ENCODE measurements at regions not wholly inside any gene's neighbourhood (a gene's known extent, or its start where the extent isn't known, plus 50 kb on each side); places are given as distances from the start of the nearest gene placed in this dataset.

DNA sequence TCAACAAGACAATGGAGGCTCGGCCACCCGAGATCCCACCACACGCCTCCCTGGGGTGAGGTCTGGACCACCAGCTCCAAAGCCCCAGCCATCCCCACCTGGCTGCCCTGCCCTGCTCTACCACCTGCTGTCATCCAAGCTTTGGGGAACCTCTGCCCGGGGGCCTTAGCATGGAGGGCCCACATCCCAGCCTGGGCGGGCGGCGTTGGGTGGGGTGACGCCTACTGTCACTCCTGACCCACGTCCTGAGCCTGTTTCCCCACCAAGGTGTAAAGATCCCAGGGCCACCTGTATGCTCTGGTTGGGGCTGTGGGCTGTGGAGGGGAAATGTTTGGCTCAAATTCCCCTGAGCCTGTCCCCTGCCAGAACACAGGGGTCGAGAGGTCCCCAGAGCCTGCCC is 437.6 kb downstream of the EIPR1 start:
- Mint-ChIP-seq H3K4me3 (no peak overlapping the region), H3K27me3 (peaks cover 8% of the 10 kb centered on the region), H3K36me3 (no peaks in the 10 kb centered on the region), H3K9me3 (peaks cover 1% of the 10 kb centered on the region), H3K4me1 (ENCODE audit: unreplicated experiment) (peaks cover 13% of the 10 kb centered on the region), H3K27ac (no peak overlapping the region)
- no peak for DNase-seq (ENCODE audit: extremely low spot score, unreplicated experiment)
- TF ChIP-seq, protein P1, sequence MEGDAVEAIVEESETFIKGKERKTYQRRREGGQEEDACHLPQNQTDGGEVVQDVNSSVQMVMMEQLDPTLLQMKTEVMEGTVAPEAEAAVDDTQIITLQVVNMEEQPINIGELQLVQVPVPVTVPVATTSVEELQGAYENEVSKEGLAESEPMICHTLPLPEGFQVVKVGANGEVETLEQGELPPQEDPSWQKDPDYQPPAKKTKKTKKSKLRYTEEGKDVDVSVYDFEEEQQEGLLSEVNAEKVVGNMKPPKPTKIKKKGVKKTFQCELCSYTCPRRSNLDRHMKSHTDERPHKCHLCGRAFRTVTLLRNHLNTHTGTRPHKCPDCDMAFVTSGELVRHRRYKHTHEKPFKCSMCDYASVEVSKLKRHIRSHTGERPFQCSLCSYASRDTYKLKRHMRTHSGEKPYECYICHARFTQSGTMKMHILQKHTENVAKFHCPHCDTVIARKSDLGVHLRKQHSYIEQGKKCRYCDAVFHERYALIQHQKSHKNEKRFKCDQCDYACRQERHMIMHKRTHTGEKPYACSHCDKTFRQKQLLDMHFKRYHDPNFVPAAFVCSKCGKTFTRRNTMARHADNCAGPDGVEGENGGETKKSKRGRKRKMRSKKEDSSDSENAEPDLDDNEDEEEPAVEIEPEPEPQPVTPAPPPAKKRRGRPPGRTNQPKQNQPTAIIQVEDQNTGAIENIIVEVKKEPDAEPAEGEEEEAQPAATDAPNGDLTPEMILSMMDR (conservative IDR thresholded peaks at IDR 0.05): no peak

DNA sequence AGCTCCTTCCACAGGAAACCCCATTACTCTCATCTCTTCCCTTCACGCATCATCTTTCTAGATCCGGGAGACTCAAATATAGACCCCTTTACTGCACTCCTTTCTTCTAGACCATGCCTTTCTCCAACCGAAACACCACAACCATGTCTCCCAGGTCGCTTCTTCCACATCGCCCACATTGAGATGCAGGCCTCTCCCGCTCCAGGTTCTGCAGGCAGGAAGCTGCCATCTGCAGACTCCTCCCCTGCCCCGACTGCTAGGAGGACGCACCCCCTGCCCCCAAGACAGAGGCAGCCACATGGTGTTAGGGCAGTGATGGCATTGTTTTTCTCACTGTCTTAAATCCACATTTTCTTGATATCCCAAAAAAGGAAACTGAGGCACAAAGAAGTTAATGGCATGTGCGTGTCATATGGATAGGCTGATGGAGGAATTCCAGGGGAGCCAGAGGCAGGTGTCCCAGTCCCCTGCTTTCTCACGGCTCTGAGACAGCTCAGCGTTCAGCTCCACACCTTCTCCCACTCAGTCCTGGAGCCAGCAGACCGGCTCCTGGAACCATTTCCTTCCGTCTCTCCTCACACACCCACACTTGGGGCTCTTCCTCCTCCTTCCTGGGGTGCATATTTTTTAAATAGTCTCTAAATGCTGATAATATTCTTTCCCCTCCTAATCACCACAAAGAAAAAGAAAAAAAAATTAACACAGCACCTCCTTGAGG is 438.4 kb downstream of the EIPR1 start:
- Mint-ChIP-seq H3K27me3 (peaks cover 8% of the 10 kb centered on the region), H3K27ac (no peak overlapping the region), H3K9me3 (no peaks in the 10 kb centered on the region), H3K36me3 (no peaks in the 10 kb centered on the region), H3K4me3 (no peak overlapping the region), H3K4me1 (ENCODE audit: unreplicated experiment) (peaks cover 13% of the 10 kb centered on the region)
- TF ChIP-seq, protein P1 (conservative IDR thresholded peaks at IDR 0.05): no peak
- DNase-seq (ENCODE audit: extremely low spot score, unreplicated experiment): no peak

DNA sequence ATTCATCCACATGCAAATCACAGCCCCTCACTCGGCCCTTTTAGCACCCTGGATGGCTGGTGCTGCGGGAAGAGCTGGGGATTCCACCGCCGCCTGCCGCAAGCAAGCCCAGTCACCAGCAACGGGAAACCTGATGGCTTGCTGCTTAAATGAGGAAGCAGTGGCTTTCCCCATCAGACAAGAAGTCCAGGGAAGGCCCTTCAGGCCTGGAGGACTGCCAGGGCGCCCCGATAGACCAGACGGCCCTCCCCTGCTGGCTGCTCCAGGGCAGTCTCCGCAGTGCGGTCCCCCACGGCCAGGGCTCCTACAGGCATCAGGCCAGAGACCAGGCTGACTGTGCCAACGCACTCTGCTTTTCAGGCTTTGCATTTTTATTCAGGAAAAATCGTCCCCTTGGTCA is 439.1 kb downstream of the EIPR1 start:
- Mint-ChIP-seq H3K9me3 (no peaks in the 10 kb centered on the region), H3K27me3 (peaks cover 8% of the 10 kb centered on the region), H3K4me3 (no peak overlapping the region), H3K27ac (no peak overlapping the region), H3K4me1 (ENCODE audit: unreplicated experiment) (peaks cover 15% of the 10 kb centered on the region), H3K36me3 (no peaks in the 10 kb centered on the region)
- TF ChIP-seq, protein P1 (conservative IDR thresholded peaks at IDR 0.05): no peak
- DNase-seq (ENCODE audit: extremely low spot score, unreplicated experiment): no peak

DNA sequence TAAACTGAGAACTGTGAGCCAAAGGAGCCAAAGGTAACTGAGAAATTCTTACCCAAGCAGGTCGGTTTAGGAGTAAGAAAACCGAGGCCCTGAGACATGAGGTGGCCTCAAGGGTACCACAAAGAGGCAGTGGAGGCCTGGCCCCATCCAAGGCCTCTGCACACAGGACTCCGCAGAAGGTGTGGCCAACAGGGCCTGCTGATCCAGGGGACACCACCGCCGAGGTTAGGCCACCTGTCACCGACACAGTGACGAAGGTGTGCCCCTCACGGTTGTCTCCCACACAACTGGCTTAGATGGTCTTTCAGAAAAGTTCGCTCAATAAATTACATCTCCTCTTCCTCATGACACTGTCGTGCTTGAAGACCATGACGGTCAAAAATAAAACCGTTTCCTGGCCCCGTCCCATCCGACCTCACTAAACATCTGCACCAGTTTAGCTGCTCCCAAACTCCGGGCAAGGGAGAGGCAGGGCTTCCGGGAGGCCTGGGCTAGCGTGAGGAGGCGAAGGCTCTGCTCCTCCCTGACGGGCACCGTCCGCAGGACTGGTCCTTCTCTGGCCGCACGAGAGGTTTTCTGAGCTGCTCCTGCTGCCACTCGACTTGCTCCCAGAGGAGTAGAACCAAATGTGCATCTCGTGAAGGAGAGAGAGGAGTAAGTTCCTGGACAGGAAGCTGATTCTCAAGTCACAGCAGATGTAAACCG is 442.0 kb downstream of the EIPR1 start:
- H3K4me1 Mint-ChIP-seq (ENCODE audit: unreplicated experiment): peaks cover 3% of the 10 kb centered on the region
- H3K4me3 Mint-ChIP-seq: no peak overlapping the region
- DNase-seq (ENCODE audit: extremely low spot score, unreplicated experiment): no peak
- H3K27ac Mint-ChIP-seq: no peak overlapping the region
- H3K36me3 Mint-ChIP-seq: no peaks in the 10 kb centered on the region
- H3K27me3 Mint-ChIP-seq: no peaks in the 10 kb centered on the region
- TF ChIP-seq, protein P1 (conservative IDR thresholded peaks at IDR 0.05): no peak
- H3K9me3 Mint-ChIP-seq: peaks cover 1% of the 10 kb centered on the region

DNA sequence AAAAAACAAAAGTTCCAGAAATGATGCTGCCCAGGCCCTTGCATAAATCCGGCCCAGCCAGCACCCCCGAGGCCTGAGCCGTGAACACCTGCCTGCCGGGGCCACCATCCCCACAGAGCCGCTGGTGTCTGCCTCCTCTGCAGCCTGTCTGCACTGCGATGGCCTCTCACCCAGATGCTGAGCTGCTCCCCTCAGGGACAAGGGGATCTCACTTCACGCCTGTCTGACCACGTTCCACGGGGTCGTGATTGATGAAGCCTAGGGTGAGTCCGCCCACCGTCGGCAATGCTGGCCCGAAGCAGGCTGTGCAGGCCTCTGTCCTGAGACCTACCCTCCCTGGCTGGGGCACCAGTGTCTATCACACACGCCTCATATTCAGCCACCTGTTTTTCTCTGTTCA is 444.2 kb downstream of the EIPR1 start:
- peaks cover 6% of the 10 kb centered on the region for H3K9me3 Mint-ChIP-seq
- no peaks in the 10 kb centered on the region for H3K36me3 Mint-ChIP-seq
- no peak for DNase-seq (ENCODE audit: extremely low spot score, unreplicated experiment)
- H3K4me1 Mint-ChIP-seq (ENCODE audit: unreplicated experiment): peaks cover 3% of the 10 kb centered on the region
- H3K27me3 Mint-ChIP-seq: no peaks in the 10 kb centered on the region
- H3K4me3 Mint-ChIP-seq: no peak overlapping the region
- no peak overlapping the region for H3K27ac Mint-ChIP-seq
- TF ChIP-seq, protein P1 (conservative IDR thresholded peaks at IDR 0.05): no peak
